Prostate gland (tissue), 2 donors: ENCODE measurements at regions not wholly inside any gene's neighbourhood (a gene's known extent, or its start where the extent isn't known, plus 50 kb on each side); places are given as distances from the start of the nearest gene placed in this dataset.
A peak's percentile ranks its signal among the peaks of the same experiment; 100 is the strongest.

Experiments
- DNase-seq: peaks from one replicate; pipeline ENCODE4 v3.0.0-alpha.2; 2019; ENCODE audit warnings: low spot score
- H3K27ac ChIP-seq, 2 donors: fragments of 200-600 bp; sonication (generic); 2 replicates each; pipeline ENCODE4 v1.5.1; 2017 to 2019
- H3K27me3 ChIP-seq: fragments of 200-600 bp; sonication (generic); replicated peaks from 2 replicates; pipeline ENCODE4 v1.5.1; 2019; ENCODE audit not compliant: insufficient read depth
- H3K36me3 ChIP-seq, 2 donors: fragments of 200-600 bp; sonication (generic); 1 replicate in 1 of 2; 2 replicates in 1 of 2; pipeline versions ENCODE4 v1.5.1 to v1.8.1; 2017 to 2019
- H3K4me1 ChIP-seq: fragments of 200-600 bp; sonication (generic); replicated peaks from 2 replicates; pipeline ENCODE4 v1.5.1; 2019
- H3K4me3 ChIP-seq, 2 donors: fragments of 200-600 bp; sonication (generic); 2 replicates each; pipeline ENCODE4 v1.5.1; 2017 to 2019
- H3K9me3 ChIP-seq: fragments of 200-600 bp; sonication (generic); 2 replicates; pipeline ENCODE4 v1.5.1; 2017
- POLR2A ChIP-seq: fragments of 450-650 bp; IDR thresholded peaks from one replicate; pipeline ENCODE4 v1.6.1; 2016; ENCODE audit warnings: antibody characterized with exemption, mild to moderate bottlenecking
- POLR2AphosphoS5 ChIP-seq: sonication (generic); formaldehyde crosslinking; IDR thresholded peaks from one replicate; pipeline ENCODE4 v1.6.1; 2017; ENCODE audit warnings: antibody characterized with exemption
- WGBS: methylation state at CpG from one replicate; pipeline ENCODE4 v1.1.5; 2018; 5-methylcytosine and 5-hydroxymethylcytosine counted together
- intact Hi-C: fragments of 100-400 bp; cut with DNase I; formaldehyde crosslinking; loops from one replicate; pipeline ENCODE4 v1.14.2; 2022
- TF ChIP-seq, protein P1 (sequence below), 4 experiments: fragments of 200-600 bp in 2 of 4; fragments of 450-650 bp in 2 of 4; sonication (generic) in 2 of 4; IDR thresholded peaks; 1 replicate in 3 of 4; 2 replicates in 1 of 4; pipeline ENCODE4 v1.5.1; 2016 to 2019; ENCODE audit warnings: antibody characterized with exemption in 4 of 4, mild to moderate bottlenecking in 2 of 4, moderate library complexity in 2 of 4

DNA sequence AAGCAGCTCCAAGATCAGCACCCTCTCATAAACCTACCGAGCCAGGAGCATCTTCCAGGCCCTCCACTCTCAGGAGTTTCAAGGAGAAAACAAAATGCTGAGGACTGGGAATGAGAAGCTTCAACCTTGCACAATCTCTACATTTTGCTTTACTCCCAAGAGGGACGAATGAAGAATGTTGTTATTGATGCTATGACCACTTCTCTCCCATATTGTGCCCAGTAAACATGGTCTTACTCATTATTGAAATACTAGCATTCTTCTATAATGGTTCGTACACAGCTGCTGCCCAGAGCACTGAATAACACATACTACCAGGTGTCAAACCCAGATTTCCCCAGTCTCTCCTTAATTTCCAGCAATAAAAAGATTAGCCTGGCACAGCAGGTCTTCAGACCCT lies 63.4 kb upstream of the BET1 start:
- intact Hi-C loops, result no loop called here
- Histone ChIP-seq H3K27ac (no peak overlapping the region), H3K4me3 (no peak overlapping the region), H3K27me3 (no peaks in the 10 kb centered on the region), H3K36me3 (no peaks in the 10 kb centered on the region), H3K9me3 (no peaks in the 10 kb centered on the region), H3K4me1 (no peaks in the 10 kb centered on the region)
- TF ChIP-seq POLR2A, result no peak
- WGBS, result 80% methylated on average over 3 of the region's 3 CpGs
- no peak for DNase-seq

DNA sequence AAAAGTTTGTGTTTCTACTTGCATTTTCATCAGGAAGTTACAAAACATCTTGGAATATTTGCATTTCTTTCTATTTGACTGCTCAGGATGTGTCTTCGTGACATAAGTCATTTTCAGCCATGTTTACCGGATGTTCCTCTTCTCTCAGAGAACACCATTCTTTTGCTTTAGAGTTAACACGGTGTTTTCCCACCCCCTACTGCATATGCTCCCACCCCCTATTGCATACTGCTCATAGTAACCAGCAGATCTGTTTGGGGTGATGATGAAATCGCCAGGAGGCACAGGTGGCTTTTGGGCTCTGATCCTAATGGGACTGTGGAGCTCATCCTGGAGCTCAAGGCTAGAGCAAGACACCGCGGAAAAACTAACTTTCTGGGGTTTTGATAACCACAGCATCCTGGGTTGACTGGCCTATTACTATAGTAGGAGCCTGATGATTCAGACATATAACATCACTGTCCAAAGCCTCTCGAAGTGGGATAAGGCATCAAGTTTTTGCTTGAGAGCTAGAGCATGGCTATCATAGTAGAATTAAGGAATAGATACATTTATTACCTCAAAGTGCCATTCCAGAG lies 65.1 kb upstream of the BET1 start:
- Histone ChIP-seq H3K4me1 (no peaks in the 10 kb centered on the region), H3K36me3 (no peaks in the 10 kb centered on the region), H3K4me3 (no peak overlapping the region), H3K9me3 (no peaks in the 10 kb centered on the region), H3K27ac (no peak overlapping the region), H3K27me3 (no peaks in the 10 kb centered on the region)
- WGBS, result 78% methylated on average over 7 of the region's 7 CpGs
- TF ChIP-seq, protein P1, sequence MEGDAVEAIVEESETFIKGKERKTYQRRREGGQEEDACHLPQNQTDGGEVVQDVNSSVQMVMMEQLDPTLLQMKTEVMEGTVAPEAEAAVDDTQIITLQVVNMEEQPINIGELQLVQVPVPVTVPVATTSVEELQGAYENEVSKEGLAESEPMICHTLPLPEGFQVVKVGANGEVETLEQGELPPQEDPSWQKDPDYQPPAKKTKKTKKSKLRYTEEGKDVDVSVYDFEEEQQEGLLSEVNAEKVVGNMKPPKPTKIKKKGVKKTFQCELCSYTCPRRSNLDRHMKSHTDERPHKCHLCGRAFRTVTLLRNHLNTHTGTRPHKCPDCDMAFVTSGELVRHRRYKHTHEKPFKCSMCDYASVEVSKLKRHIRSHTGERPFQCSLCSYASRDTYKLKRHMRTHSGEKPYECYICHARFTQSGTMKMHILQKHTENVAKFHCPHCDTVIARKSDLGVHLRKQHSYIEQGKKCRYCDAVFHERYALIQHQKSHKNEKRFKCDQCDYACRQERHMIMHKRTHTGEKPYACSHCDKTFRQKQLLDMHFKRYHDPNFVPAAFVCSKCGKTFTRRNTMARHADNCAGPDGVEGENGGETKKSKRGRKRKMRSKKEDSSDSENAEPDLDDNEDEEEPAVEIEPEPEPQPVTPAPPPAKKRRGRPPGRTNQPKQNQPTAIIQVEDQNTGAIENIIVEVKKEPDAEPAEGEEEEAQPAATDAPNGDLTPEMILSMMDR (IDR thresholded peaks at IDR 0.05), result no peak
- TF ChIP-seq POLR2A (no peak), POLR2AphosphoS5 (no peak)
- intact Hi-C loops, result no loop called here
- DNase-seq, result no peak

DNA sequence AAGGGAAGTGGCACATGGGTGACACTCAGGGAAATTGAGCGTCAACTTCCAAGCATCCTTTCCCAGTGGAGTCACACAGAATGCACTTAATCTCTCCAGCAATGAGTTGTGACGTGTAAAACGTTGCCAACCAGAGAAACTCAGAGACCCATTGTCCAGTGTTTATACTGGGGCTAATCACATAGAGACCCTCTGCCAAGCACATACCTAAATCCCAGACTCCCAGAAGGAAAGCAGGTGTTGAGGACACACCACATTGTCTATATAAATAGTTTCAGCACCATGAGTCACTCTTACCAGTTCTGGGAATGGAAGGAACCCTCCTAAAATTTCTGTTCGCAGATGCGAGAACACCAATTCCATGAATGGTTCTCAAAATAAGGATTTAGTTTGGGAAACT lies 76.4 kb upstream of the BET1 start:
- H3K27ac ChIP-seq, result no peak overlapping the region
- no peak overlapping the region for H3K4me3 ChIP-seq
- 81% methylated on average over 5 of the region's 5 CpGs for WGBS
- TF ChIP-seq, protein P1 (IDR thresholded peaks at IDR 0.05), result no peak
- TF ChIP-seq POLR2A, result no peak
- no peak for TF ChIP-seq POLR2AphosphoS5
- no peak for DNase-seq
- no peaks in the 10 kb centered on the region for H3K27me3 ChIP-seq
- intact Hi-C loops, result loop anchor here (10.0 kb wide), 1 partner anchor 836 kb away; no protein-coding TSS in a partner anchor
- H3K4me1 ChIP-seq, result no peaks in the 10 kb centered on the region
- no peaks in the 10 kb centered on the region for H3K36me3 ChIP-seq
- H3K9me3 ChIP-seq, result no peaks in the 10 kb centered on the region

DNA sequence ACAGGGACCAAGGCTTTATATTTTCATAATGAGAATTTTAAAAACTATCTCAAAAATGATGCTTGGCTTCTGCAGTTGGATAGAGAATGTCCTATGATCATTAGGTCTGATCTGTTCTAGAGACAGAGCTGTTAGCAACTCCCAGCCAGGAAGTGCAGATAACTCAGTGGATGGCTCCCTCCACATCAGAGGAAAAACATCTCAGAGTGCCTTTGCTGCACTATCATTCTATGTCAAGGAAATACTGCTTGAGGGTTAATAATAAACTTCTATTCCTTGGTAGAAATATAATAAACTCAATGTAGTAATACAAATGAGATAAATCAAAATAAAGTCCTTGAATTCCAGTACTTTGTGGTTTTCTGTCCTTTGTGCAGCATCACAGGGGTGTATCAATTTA lies 78.0 kb upstream of the BET1 start:
- no peak for DNase-seq
- no peaks in the 10 kb centered on the region for H3K36me3 ChIP-seq
- intact Hi-C loops, result loop anchor here (10.0 kb wide), 1 partner anchor 837 kb away; no protein-coding TSS in a partner anchor

DNA sequence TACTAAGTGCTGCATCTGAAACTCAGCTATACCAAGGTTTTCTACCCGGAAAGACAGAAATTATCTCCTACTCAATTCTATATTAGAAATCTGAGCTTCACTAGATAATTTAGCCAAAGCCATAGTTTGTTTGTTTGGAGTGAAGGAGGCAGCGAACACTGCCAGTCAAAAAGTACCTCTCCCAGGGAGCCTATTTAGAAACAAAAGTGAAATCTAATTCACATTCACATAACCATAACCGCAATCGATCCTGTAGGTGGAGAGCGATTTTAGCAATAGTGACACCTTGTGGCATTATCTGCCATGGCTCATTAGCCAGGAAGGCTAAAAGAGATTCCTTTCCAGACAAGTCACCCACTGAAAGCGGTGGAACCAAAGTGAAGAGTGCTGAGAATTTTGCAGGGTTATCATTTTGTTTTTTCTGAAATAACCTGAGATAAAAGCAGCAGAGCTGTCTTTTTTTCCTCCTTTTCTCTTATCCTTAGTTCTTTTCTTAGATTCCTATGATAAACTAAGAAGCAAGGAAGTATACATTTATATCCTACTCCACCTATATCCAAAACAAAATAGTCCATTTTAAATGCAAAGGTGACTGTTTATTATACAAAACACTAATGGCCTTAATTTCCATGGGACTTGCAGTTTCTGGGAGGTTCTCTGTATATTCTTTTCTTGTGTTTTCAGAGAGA lies 83.7 kb upstream of the BET1 start:
- TF ChIP-seq POLR2AphosphoS5, result no peak
- TF ChIP-seq, protein P1 (IDR thresholded peaks at IDR 0.05), result peak in 3 of 4 experiments; percentile 67 to 75 (median 67)
- WGBS, result 19% methylated on average over 6 of the region's 6 CpGs
- Histone ChIP-seq H3K27ac (no peak overlapping the region), H3K9me3 (no peaks in the 10 kb centered on the region), H3K27me3 (no peaks in the 10 kb centered on the region), H3K4me3 (no peak overlapping the region), H3K36me3 (no peaks in the 10 kb centered on the region), H3K4me1 (no peaks in the 10 kb centered on the region)
- peak; percentile 36 for DNase-seq
- intact Hi-C loops, result loop anchor here (5.0 to 10.0 kb wide), 2 partner anchors 186 to 843 kb away; no protein-coding TSS in a partner anchor

More for the DNA sequence above, 78.0 kb upstream of the BET1 start:
- Histone ChIP-seq H3K4me3 (no peak overlapping the region), H3K27ac (no peak overlapping the region), H3K27me3 (no peaks in the 10 kb centered on the region), H3K9me3 (no peaks in the 10 kb centered on the region), H3K4me1 (no peaks in the 10 kb centered on the region)
- TF ChIP-seq POLR2A (no peak), POLR2AphosphoS5 (no peak)
- TF ChIP-seq, protein P1 (IDR thresholded peaks at IDR 0.05), result no peak
